K562 (cell line): ENCODE measurements at regions not wholly inside any gene's neighbourhood (a gene's known extent, or its start where the extent isn't known, plus 50 kb on each side); places are given as distances from the start of the nearest gene placed in this dataset.

Experiments
- CXXC5 ChIP-seq: fragments of 250-450 bp; sonication (Bioruptor Pico); IDR thresholded peaks from 2 replicates; pipeline ENCODE4 v1.8.0; 2022; ENCODE audit warnings: inconsistent platforms, mild to moderate bottlenecking, moderate library complexity
- ELF2 ChIP-seq: fragments of 250-450 bp; sonication (Bioruptor Pico); IDR thresholded peaks from 2 replicates; pipeline ENCODE4 v1.5.0; 2021; ENCODE audit warnings: mild to moderate bottlenecking
- HDAC8 ChIP-seq: fragments of 450-650 bp; IDR thresholded peaks from 2 replicates; pipeline ENCODE4 v1.6.1; 2016; ENCODE audit warnings: mild to moderate bottlenecking, missing genetic modification characterization, moderate library complexity, missing compliant biosample characterization
- KDM4B ChIP-seq, 2 experiments: fragments of 450-650 bp in 1 of 2; sonication (generic) in 1 of 2; IDR thresholded peaks; 2 replicates each; pipeline ENCODE4 v1.6.1; 2016 to 2017; ENCODE audit warnings: borderline replicate concordance in 2 of 2, antibody characterized with exemption in 1 of 2, low read depth in 1 of 2, mild to moderate bottlenecking in 1 of 2
- SRSF1 ChIP-seq: fragments of 200-400 bp; formaldehyde crosslinking; IDR thresholded peaks from 2 replicates; pipeline ENCODE4 v1.6.1; 2017; ENCODE audit warnings: mild to moderate bottlenecking, low read depth, low read length, moderate library complexity
- TBP ChIP-seq: optimal IDR thresholded peaks from 2 replicates; pipeline ENCODE3; 2011; ENCODE audit warnings: low read depth, low read length, improper control_type of control experiment
- ZC3H11A ChIP-seq: IDR thresholded peaks from 2 replicates; pipeline ENCODE4 v1.6.1; 2012; ENCODE audit warnings: low read depth, low read length, improper control_type of control experiment
- ZNF384 ChIP-seq: IDR thresholded peaks from 2 replicates; pipeline ENCODE4 v1.6.1; 2012; ENCODE audit warnings: low read depth, low read length, improper control_type of control experiment
- TF ChIP-seq, protein P1 (sequence below), 2 experiments: fragments of 450-650 bp in 1 of 2; sonication (generic) in 1 of 2; formaldehyde crosslinking in 1 of 2; IDR thresholded peaks; 2 replicates each; pipeline versions ENCODE4 v1.7.1 to v1.9.0; 2016 to 2022; ENCODE audit warnings: inconsistent platforms in 1 of 2, mild to moderate bottlenecking in 1 of 2, missing genetic modification reagents in 1 of 2
- TF ChIP-seq, protein P2 (sequence below): sonication (generic); formaldehyde crosslinking; IDR thresholded peaks from 2 replicates; pipeline ENCODE4 v1.8.0; 2023; ENCODE audit warnings: mild to moderate bottlenecking, missing genetic modification reagents
- TF ChIP-seq, protein P3 (sequence below): sonication (generic); formaldehyde crosslinking; IDR thresholded peaks from 2 replicates; pipeline ENCODE4 v1.8.1; 2023; ENCODE audit warnings: mild to moderate bottlenecking, missing genetic modification reagents, moderate library complexity

DNA sequence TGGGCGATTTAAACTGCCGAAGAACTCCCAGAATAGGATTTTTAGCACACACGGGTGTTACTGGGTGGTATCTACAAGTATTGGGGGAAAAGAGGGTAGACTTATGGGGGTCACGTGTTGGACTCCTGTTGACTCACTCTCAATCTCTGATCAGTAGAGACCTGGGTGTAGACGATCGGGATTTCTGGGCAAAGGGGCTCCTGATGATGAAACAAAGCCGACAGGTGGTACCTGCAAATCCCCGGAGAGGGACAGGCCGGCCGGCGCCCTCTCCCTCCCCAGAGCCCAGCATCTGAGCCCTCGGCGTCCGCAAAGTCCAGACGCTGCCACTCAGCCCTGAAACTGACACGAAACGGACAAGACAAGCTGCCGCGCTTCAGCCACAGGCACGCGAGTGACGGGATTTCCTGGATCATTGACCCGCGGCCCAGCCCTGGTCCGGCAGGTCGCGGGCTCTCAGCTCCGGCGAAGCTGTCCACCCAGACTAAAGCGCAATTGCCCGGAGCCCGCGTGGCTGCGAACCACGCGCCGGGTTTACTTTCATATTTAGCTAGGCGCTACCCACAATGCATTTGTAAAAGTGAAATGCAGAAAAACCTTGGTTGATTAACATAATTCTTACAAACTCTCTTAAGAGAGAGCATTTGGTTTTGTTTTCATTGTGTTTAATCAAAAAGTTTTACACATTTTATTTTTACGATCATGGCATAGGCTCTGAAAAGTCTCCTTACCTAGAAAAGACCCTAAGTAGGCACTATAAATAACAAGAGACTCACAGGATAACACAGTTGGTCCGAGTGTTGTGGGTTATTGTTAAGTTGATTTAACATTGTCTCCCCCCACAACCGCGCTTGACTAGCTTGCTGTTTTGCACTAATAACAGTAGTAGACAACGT lies 56.9 kb upstream of the EZH2 start (continued):
- TF ChIP-seq, protein P1, sequence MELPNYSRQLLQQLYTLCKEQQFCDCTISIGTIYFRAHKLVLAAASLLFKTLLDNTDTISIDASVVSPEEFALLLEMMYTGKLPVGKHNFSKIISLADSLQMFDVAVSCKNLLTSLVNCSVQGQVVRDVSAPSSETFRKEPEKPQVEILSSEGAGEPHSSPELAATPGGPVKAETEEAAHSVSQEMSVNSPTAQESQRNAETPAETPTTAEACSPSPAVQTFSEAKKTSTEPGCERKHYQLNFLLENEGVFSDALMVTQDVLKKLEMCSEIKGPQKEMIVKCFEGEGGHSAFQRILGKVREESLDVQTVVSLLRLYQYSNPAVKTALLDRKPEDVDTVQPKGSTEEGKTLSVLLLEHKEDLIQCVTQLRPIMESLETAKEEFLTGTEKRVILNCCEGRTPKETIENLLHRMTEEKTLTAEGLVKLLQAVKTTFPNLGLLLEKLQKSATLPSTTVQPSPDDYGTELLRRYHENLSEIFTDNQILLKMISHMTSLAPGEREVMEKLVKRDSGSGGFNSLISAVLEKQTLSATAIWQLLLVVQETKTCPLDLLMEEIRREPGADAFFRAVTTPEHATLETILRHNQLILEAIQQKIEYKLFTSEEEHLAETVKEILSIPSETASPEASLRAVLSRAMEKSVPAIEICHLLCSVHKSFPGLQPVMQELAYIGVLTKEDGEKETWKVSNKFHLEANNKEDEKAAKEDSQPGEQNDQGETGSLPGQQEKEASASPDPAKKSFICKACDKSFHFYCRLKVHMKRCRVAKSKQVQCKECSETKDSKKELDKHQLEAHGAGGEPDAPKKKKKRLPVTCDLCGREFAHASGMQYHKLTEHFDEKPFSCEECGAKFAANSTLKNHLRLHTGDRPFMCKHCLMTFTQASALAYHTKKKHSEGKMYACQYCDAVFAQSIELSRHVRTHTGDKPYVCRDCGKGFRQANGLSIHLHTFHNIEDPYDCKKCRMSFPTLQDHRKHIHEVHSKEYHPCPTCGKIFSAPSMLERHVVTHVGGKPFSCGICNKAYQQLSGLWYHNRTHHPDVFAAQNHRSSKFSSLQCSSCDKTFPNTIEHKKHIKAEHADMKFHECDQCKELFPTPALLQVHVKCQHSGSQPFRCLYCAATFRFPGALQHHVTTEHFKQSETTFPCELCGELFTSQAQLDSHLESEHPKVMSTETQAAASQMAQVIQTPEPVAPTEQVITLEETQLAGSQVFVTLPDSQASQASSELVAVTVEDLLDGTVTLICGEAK (IDR thresholded peaks at IDR 0.05): peak; percentile 91
- TF ChIP-seq, protein P1 (CRISPR knock-in tag; IDR thresholded peaks at IDR 0.05): no peak
- TF ChIP-seq, protein P2, sequence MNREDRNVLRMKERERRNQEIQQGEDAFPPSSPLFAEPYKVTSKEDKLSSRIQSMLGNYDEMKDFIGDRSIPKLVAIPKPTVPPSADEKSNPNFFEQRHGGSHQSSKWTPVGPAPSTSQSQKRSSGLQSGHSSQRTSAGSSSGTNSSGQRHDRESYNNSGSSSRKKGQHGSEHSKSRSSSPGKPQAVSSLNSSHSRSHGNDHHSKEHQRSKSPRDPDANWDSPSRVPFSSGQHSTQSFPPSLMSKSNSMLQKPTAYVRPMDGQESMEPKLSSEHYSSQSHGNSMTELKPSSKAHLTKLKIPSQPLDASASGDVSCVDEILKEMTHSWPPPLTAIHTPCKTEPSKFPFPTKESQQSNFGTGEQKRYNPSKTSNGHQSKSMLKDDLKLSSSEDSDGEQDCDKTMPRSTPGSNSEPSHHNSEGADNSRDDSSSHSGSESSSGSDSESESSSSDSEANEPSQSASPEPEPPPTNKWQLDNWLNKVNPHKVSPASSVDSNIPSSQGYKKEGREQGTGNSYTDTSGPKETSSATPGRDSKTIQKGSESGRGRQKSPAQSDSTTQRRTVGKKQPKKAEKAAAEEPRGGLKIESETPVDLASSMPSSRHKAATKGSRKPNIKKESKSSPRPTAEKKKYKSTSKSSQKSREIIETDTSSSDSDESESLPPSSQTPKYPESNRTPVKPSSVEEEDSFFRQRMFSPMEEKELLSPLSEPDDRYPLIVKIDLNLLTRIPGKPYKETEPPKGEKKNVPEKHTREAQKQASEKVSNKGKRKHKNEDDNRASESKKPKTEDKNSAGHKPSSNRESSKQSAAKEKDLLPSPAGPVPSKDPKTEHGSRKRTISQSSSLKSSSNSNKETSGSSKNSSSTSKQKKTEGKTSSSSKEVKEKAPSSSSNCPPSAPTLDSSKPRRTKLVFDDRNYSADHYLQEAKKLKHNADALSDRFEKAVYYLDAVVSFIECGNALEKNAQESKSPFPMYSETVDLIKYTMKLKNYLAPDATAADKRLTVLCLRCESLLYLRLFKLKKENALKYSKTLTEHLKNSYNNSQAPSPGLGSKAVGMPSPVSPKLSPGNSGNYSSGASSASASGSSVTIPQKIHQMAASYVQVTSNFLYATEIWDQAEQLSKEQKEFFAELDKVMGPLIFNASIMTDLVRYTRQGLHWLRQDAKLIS: 0 out of 2 replicates have a peak, but pooled peaks have one; percentile 63
- TF ChIP-seq CXXC5 (CRISPR knock-in tag) (peak; percentile 74), HDAC8 (0 out of 2 replicates have a peak, but pooled peaks have one; percentile 13), KDM4B (IDR thresholded peaks at IDR 0.05; ENCODE audit: borderline replicate concordance in 2 of 2, low read depth in 1 of 2) (peak in 1 of 2 experiments; percentile 74; a peak in 2 of 4 replicates), SRSF1 (peak; percentile 62; the same call in 1 of the 2 replicates), TBP (peak; percentile 99), ZC3H11A (0 out of 2 replicates have a peak, but pooled peaks have one; percentile 70), ELF2 (CRISPR knock-in tag) (0 out of 2 replicates have a peak, but pooled peaks have one; percentile 27), ZNF384 (0 out of 2 replicates have a peak, but pooled peaks have one; percentile 12)
- TF ChIP-seq, protein P3, sequence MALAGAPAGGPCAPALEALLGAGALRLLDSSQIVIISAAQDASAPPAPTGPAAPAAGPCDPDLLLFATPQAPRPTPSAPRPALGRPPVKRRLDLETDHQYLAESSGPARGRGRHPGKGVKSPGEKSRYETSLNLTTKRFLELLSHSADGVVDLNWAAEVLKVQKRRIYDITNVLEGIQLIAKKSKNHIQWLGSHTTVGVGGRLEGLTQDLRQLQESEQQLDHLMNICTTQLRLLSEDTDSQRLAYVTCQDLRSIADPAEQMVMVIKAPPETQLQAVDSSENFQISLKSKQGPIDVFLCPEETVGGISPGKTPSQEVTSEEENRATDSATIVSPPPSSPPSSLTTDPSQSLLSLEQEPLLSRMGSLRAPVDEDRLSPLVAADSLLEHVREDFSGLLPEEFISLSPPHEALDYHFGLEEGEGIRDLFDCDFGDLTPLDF: peak; percentile 67; the same call in 1 of the 2 replicates
